ENCODE measurements at regions not wholly inside any gene's neighbourhood (a gene's known extent, or its start where the extent isn't known, plus 50 kb on each side); places are given as distances from the start of the nearest gene placed in this dataset.

DNA sequence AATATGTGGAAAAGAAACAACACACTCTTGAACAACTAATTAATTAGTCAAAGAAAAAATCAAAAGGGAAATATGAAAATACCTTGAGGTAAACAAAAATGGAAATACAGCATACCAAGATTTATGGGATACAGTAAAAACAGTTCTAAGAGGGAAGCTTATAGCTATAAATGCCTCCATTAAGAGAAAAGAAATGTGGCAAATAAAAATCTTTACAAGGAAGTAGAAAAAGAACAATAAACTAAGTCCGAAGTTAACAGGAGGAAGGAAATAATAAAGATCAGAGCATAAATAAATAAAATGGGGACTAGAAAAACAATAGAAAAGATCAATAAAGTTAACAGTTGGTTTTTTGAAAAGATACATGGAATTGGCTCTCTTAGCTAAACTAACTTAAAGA lies 267.8 kb upstream of the NRP1 start:
- WGBS (ENCODE audit: insufficient coverage) = no CpG with 5 or more reads among the region's 1 CpG
- no peak overlapping the region for H3K4me3 ChIP-seq (replicated peaks in 1 of 3; ENCODE audit: low read depth in 2 of 3, low read length in 3 of 3)
- no peaks in the 10 kb centered on the region for H3K27me3 ChIP-seq (ENCODE audit: control insufficient read depth in 2 of 2, insufficient read depth in 2 of 2, low read length in 2 of 2)
- intact Hi-C loops (cut with micrococcal nuclease) = no loop called here
- no peak overlapping the region for H2AFZ ChIP-seq (ENCODE audit: insufficient read depth, low read depth, low read length, poor library complexity, severe bottlenecking)
- Mint-ChIP-seq H3K36me3 (no peaks in the 10 kb centered on the region), H3K27me3 (ENCODE audit: low read depth in 3 of 3) (peaks cover 0 to 12% (median 6%) of the 10 kb centered on the region in 3 donors), H3K4me1 (no peaks in the 10 kb centered on the region), H3K9me3 (peaks cover 6 to 29% (median 20%) of the 10 kb centered on the region in 7 donors), H3K4me3 (no peak overlapping the region), H3K27ac (no peak overlapping the region)
- no peaks in the 10 kb centered on the region for H3K4me1 ChIP-seq (ENCODE audit: control insufficient read depth in 1 of 2, insufficient read depth in 2 of 2, low read length in 2 of 2)
- H3K79me2 ChIP-seq (ENCODE audit: insufficient read depth, low read length) = no peaks in the 10 kb centered on the region
- H3K27ac ChIP-seq (ENCODE audit: low read depth in 1 of 2, low read length in 2 of 2) = no peak overlapping the region
- no peak overlapping the region for H3K4me2 ChIP-seq (replicated peaks; ENCODE audit: extremely low read depth, low read length, poor library complexity, severe bottlenecking)
- TF ChIP-seq, protein P1, sequence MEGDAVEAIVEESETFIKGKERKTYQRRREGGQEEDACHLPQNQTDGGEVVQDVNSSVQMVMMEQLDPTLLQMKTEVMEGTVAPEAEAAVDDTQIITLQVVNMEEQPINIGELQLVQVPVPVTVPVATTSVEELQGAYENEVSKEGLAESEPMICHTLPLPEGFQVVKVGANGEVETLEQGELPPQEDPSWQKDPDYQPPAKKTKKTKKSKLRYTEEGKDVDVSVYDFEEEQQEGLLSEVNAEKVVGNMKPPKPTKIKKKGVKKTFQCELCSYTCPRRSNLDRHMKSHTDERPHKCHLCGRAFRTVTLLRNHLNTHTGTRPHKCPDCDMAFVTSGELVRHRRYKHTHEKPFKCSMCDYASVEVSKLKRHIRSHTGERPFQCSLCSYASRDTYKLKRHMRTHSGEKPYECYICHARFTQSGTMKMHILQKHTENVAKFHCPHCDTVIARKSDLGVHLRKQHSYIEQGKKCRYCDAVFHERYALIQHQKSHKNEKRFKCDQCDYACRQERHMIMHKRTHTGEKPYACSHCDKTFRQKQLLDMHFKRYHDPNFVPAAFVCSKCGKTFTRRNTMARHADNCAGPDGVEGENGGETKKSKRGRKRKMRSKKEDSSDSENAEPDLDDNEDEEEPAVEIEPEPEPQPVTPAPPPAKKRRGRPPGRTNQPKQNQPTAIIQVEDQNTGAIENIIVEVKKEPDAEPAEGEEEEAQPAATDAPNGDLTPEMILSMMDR (IDR thresholded peaks at IDR 0.05) = no peak
- H3K9me3 ChIP-seq (replicated peaks in 1 of 2; ENCODE audit: control insufficient read depth in 1 of 2, insufficient read depth in 1 of 2, low read length in 2 of 2) = peaks cover 10 to 17% of the 10 kb centered on the region in 2 donors
- H3K9ac ChIP-seq (ENCODE audit: insufficient read depth, low read length, poor library complexity, severe bottlenecking) = no peak overlapping the region
- no peaks in the 10 kb centered on the region for H4K20me1 ChIP-seq (ENCODE audit: insufficient read depth, low read length)
- H3K36me3 ChIP-seq (replicated peaks in 1 of 2; ENCODE audit: control insufficient read depth in 1 of 2, insufficient read depth in 2 of 2, low read length in 2 of 2) = no peaks in the 10 kb centered on the region
- no peak for DNase-seq

DNA sequence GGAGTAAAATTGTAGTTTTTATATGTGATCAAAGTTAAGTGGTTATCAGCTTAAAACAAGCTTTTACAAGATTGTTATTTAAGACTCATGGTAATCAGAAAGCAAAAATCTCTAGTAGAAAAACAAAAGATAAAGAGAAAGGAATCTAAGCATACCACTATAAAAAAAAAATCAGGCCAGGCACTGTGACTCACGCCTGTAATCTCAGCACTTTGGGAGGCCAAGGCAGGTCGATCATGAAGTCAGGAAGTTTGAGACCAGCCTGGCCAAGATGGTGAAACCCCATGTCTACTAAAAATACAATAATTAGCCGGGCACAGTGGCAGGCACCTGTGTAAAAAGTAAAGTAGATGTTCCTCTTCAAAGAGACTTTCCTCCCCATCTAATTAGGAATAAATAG lies 265.9 kb upstream of the NRP1 start:
- H3K27me3 Mint-ChIP-seq (ENCODE audit: low read depth in 3 of 3) = peaks cover 4 to 15% (median 8%) of the 10 kb centered on the region in 3 donors
- H3K9me3 Mint-ChIP-seq = peaks cover 7 to 30% (median 24%) of the 10 kb centered on the region in 7 donors
- H3K9me3 ChIP-seq (replicated peaks in 1 of 2; ENCODE audit: control insufficient read depth in 1 of 2, insufficient read depth in 1 of 2, low read length in 2 of 2) = peaks cover 10 to 17% of the 10 kb centered on the region in 2 donors
- H3K27ac Mint-ChIP-seq = no peak overlapping the region
- no peak overlapping the region for H3K4me3 Mint-ChIP-seq
- TF ChIP-seq, protein P1 (IDR thresholded peaks at IDR 0.05) = no peak
- intact Hi-C loops (cut with micrococcal nuclease) = no loop called here
- H3K4me1 Mint-ChIP-seq = no peaks in the 10 kb centered on the region
- H4K20me1 ChIP-seq (ENCODE audit: insufficient read depth, low read length) = no peaks in the 10 kb centered on the region
- H3K4me2 ChIP-seq (replicated peaks; ENCODE audit: extremely low read depth, low read length, poor library complexity, severe bottlenecking) = no peak overlapping the region
- WGBS (ENCODE audit: insufficient coverage) = 83% methylated on average over 1 of the region's 3 CpGs
- H3K79me2 ChIP-seq (ENCODE audit: insufficient read depth, low read length) = no peaks in the 10 kb centered on the region
- no peak overlapping the region for H3K9ac ChIP-seq (ENCODE audit: insufficient read depth, low read length, poor library complexity, severe bottlenecking)
- no peak overlapping the region for H3K4me3 ChIP-seq (replicated peaks in 1 of 3; ENCODE audit: low read depth in 2 of 3, low read length in 3 of 3)
- no peaks in the 10 kb centered on the region for H3K36me3 ChIP-seq (replicated peaks in 1 of 2; ENCODE audit: control insufficient read depth in 1 of 2, insufficient read depth in 2 of 2, low read length in 2 of 2)
- H2AFZ ChIP-seq (ENCODE audit: insufficient read depth, low read depth, low read length, poor library complexity, severe bottlenecking) = no peak overlapping the region
- no peaks in the 10 kb centered on the region for H3K4me1 ChIP-seq (ENCODE audit: control insufficient read depth in 1 of 2, insufficient read depth in 2 of 2, low read length in 2 of 2)
- no peak overlapping the region for H3K27ac ChIP-seq (ENCODE audit: low read depth in 1 of 2, low read length in 2 of 2)
- DNase-seq = no peak
- no peaks in the 10 kb centered on the region for H3K27me3 ChIP-seq (ENCODE audit: control insufficient read depth in 2 of 2, insufficient read depth in 2 of 2, low read length in 2 of 2)
- no peaks in the 10 kb centered on the region for H3K36me3 Mint-ChIP-seq

Measured in CD14-positive monocyte (primary cell).